Anterior cingulate cortex (tissue), 58 donors: ENCODE measurements at regions not wholly inside any gene's neighbourhood (a gene's known extent, or its start where the extent isn't known, plus 50 kb on each side); places are given as distances from the start of the nearest gene placed in this dataset.
"Not testable (repeated sequence)": the region's sequence is repeated elsewhere in the genome, so short reads cannot be mapped to it uniquely, and the experiment has no call there.

Experiments
- DNase-seq, 58 donors: peaks; one replicate each; lab custom pipeline; 2025; lab: John Stamatoyannopoulos, UW

- DNase-seq, result no peak
Observed at GRCh38 chr6:139711804-139712585, 337.5 kb upstream of the CITED2 start.

DNA sequence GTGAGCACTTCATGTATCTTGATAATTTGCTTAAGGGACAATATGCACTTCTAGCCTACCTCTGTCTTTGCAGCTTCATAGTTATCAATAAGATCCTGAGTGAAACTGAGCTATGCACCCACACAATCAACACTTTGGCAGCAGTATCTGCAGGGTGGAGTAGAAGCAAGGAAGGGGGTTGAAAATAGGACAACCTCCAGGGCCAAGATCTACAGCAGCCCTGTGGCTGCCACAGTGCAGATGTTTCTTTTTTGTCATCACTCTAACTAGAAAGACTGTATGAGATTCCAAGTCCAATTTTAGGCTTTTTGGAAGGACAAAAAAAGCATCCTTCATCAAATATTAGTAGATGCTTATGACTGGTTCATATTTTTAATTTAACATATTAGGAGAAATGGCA, 336.1 kb upstream of the CITED2 start:
- DNase-seq, result no peak

DNA sequence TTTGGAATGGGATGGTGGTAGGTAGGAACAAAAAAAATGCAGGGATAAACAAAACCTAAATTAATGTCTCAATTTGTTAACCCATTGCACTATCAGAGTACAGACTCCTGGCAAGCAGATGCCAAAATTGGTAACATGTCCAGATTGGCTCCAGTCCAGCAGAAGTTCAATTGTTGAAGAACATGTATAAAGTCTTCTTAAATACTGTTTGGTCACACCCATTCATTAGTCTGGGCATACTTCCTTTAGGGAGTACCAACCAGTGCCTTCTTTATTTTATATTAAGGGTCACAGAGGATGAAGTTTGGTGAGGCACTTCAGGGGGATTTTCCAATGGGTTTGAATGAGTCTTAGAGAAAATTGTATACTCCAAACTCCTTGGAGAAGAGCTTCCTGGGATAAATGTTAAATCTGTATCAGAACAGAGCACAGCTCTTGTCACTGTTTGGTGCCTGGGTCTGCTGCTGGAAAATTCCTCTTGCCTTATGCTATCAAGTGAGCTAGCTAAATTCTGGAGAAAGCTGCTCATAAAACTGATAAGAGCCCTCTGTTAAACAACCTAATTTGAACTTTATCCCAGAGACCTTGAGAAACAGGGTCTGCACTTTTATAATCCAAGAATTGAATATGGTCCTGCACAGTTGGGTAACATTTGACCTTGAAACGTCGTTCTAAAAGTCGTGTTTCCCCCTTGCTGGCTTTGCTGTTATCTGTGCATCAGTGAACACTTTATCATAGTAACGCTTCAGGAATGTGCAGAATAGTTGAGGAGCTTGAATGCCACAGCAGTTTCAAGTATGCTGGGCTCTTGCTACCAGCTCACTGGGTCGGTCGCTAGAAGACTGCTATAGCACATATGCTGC, 334.1 kb upstream of the CITED2 start:
- DNase-seq, result no peak

DNA sequence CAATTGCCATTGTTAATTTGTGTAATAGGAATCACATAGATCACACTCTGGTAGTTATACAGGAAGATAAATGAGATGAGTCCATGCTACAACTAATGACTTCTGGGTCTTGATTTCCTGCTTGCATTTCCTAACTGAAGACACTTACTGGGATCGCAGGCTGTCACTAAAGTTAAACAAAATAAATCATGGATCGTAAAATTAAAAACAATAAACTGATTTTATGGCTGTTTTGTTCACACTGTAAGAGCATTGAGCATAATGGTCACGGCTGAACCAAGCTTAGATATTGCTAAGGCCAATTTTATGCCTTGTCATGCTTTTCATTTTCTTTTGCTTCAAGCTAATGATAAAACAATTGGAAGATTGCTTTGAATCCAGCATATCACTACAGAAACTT, 332.5 kb upstream of the CITED2 start:
- no peak for DNase-seq

DNA sequence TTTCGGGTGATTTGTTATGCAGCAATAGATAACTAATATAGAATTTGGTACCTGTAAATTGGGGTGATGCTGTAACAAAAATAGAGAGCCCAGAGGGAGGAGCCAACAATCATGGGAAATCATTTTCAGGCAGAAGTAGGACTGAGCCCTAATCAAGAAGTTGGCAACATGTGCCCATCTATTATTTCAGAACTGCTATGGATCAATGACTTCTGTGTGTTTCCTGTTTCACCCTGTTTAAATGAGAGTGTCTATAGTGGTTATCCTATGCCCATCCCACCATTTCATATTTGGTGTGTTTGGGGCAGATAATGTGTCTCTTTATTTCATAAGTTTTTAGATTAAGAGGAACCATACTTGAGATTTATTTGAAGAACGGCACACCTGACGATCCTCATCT, 330.8 kb upstream of the CITED2 start:
- no peak for DNase-seq

DNA sequence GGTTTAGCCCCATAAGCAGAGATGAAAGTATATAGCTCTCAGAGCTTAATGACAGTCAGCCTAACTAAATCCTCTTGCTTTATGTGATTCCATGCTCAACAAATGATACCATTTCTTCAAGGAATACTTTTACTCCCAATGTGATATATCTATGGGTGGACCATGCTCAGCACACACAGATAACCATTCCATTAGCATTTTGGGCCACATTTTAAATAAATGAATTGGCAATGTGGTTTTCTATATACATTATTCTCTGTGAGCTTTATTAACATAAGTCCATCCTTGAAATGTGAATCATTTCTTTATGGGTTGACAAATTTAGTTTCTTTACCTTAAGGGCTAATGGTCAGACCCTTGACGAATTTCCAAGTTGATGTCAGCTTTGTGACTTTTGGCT, 329.3 kb upstream of the CITED2 start:
- no peak for DNase-seq

DNA sequence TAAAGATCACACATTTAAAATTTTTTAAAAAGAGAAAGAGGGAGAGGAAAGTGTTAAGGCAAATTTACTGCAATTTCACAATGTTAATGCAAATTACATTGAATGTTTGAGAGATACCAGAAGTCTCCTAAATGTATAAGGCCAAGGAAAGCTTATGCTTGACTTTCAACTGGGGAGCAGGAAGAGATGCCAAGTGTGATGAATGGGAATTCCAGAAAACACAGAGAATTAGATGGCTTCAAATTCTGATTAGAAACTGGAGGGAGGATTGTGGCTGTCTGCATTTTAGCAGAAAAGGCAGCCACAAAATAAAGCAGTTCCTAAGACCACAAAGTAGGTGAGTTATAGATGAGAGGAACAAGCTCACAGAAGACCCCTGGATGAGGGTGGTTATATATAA, 328.3 kb upstream of the CITED2 start:
- no peak for DNase-seq

- no peak for DNase-seq
Observed at GRCh38 chr6:139701695-139702094, 327.2 kb upstream of the CITED2 start.

GRCh38 chr6:139701003-139701402, 326.6 kb upstream of the CITED2 start:
- no peak for DNase-seq

- DNase-seq, result no peak
Observed at GRCh38 chr6:139699911-139700310, 325.5 kb upstream of the CITED2 start.

DNA sequence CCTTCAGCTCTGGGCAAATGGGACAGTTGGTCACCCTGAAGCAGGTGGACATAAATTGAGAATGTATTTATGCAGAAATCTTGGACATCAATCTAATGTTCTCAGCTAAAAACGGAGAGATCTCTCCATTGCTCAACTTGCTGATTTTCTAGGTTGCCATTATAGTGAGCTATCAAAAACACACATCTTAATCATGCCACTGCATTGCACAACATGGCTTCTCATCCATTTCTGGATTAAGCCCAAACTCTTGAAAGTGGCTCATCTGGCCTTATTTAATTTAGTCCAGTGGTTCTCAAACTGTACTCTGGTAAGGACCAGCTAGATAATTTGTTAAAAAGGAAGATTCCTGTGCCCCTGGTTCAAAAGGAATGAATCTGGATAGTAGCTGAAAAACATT, 324.9 kb upstream of the CITED2 start:
- DNase-seq, result no peak

GRCh38 chr6:139698526-139699176, 324.2 kb upstream of the CITED2 start:
- no peak for DNase-seq

- DNase-seq, result not testable (repeated sequence)
Observed at GRCh38 chr6:139697856-139698255, 323.4 kb upstream of the CITED2 start.

DNA sequence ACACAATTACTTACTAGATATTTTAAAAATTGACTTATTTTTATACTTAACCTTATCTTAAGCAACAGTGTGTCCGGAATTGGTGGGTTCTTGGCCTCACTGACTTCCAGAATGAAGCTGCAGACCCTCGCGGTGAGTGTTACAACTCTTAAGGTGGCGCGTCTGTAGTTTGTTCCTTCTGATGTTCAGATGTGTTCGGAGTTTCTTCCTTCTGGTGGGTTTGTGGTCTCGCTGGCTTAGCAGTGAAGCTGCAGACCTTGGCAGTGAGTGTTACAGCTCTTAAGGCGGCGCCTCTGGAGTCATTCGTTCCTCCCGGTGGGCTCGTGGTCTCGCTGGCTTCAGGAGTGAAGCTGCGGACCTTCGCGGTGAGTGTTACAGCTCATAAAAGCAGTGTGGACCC, 322.5 kb upstream of the CITED2 start:
- not testable (repeated sequence) for DNase-seq

DNA sequence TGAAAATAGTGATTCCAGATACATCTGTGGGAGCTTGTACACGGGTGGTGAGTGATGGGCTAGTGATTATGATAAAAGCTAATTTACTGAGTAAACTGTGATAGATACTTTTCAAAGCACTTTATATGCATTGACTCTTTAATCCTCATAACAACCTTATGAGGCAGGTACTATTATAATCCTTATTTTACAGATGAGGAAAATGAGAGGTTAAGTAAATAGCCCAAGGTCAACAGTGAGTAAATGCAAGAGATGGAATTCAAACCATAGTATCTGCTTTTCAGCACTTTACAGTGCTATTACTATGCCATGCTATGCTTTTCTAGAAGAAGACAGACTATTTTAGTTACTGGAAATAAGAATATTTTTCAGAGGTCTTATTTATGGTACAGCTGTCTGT, 320.9 kb upstream of the CITED2 start:
- DNase-seq, result no peak

GRCh38 chr6:139693735-139694134, 319.3 kb upstream of the CITED2 start:
- DNase-seq, result no peak

DNA sequence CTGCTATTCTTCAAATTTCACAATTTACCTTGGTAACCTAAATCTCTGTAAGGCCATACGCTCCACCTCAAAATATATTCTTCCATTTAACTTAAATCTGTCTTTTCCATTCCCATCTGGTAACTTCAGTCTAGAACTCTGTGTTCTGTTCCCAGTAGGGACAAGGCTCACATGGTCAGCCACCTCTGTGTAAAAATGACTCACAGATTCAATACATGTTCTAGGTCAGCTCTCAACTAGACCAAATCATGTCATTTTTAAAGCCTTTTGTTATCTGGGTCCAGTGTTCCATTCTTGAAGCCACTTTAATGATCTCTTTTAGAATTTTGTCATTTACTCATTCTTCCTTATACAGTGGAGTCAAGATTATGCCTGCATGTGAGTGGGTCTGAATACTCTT, 315.6 kb upstream of the CITED2 start:
- DNase-seq, result no peak

DNA sequence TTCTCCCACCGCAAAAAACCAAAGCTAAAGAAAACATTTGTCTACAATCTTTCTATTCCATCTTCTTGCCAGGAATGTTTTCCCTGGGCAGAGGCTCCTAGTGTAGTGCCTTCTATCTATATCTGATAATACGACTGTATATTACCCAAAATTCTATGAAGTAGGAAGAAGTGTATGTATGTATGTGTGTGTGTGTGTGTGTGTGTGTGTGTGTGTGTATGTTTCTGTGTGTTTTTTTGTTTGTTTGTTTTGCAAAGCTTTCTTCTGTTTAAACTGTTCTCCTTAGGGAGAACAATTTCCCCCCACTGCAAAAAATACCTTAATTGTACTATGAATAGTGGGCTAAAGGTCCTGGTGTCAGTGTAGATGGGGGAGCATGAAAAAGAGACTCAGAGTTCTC, 312.6 kb upstream of the CITED2 start:
- DNase-seq, result no peak

DNA sequence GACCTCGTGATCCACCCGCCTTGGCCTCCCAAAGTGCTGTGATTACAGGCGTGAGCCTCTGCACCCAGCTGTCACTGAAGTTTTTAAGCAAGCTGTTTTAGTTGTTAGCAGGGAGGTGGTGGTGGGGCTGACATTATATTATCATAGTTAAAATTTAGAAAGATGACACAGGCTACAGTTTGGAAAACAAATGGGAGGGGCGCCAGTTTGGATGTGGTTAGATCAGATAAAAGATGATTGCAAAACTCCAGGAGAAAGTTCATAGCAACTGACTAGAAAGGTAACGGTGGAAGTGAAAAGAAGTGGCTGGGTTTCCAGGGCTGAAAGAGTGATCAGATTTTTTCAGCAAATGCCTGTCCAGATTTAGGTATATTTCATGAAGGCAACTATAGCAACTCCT, 311.9 kb upstream of the CITED2 start:
- no peak for DNase-seq

- DNase-seq, result no peak
Observed at GRCh38 chr6:139685009-139685408, 310.6 kb upstream of the CITED2 start.

GRCh38 chr6:139680819-139681218, 306.4 kb upstream of the CITED2 start:
- no peak for DNase-seq
